PC-9 (cell line): ENCODE measurements at regions not wholly inside any gene's neighbourhood (a gene's known extent, or its start where the extent isn't known, plus 50 kb on each side); places are given as distances from the start of the nearest gene placed in this dataset.

ENCODE experiments used
- BruUV-seq: library from RNA; stranded (reverse); fragments of 400-500 nt; replicated peaks from 2 replicates; lab custom pipeline; 2021; lab: Mats Ljungman, UMichigan
- CTCF ChIA-PET: fragments of 300-600 bp; sonication (Branson Sonifier 250); formaldehyde crosslinking; loops from one replicate; lab custom pipeline; 2022; ENCODE audit warnings: antibody characterized with exemption; lab: Charles Lee
- POLR2A ChIA-PET: fragments of 300-600 bp; sonication (Branson Sonifier 250); formaldehyde crosslinking; loops from one replicate; lab custom pipeline; 2022; ENCODE audit warnings: antibody characterized with exemption; ENCODE audit not compliant: unreplicated experiment; lab: Charles Lee
- DNase-seq, 2 experiments: peaks; one replicate each; pipeline versions ENCODE4 v3.0.0 to v3.0.0-alpha.2; 2015 to 2022; ENCODE audit warnings: mixed read lengths in 1 of 2
- H2AFZ ChIP-seq: fragments of 200-600 bp; sonication (generic); 2 replicates; pipeline ENCODE4 v1.8.1; 2017; ENCODE audit warnings: antibody characterized with exemption
- H3F3A ChIP-seq: fragments of 200-600 bp; sonication (generic); 2 replicates; pipeline ENCODE4 v1.8.1; 2017; ENCODE audit warnings: antibody characterized with exemption, mild to moderate bottlenecking, low read depth; ENCODE audit not compliant: insufficient read depth
- H3K27ac ChIP-seq: fragments of 200-600 bp; sonication (generic); 2 replicates; pipeline ENCODE4 v1.6.1; 2016; ENCODE audit warnings: mixed run types
- H3K27me3 ChIP-seq: fragments of 200-600 bp; sonication (generic); 2 replicates; pipeline ENCODE4 v1.6.1; 2016; ENCODE audit warnings: low read depth, mixed run types; ENCODE audit not compliant: insufficient read depth
- H3K36me3 ChIP-seq: fragments of 200-600 bp; sonication (generic); 2 replicates; pipeline ENCODE4 v1.6.1; 2016; ENCODE audit warnings: low read depth, mixed run types
- H3K4me1 ChIP-seq: fragments of 200-600 bp; sonication (generic); replicated peaks from 2 replicates; pipeline ENCODE4 v1.6.1; 2016; ENCODE audit warnings: mixed run types; ENCODE audit not compliant: insufficient read depth
- H3K4me2 ChIP-seq: fragments of 200-600 bp; sonication (generic); 2 replicates; pipeline ENCODE4 v1.6.1; 2017; ENCODE audit warnings: mixed run types
- H3K4me3 ChIP-seq: fragments of 200-600 bp; sonication (generic); 2 replicates; pipeline ENCODE4 v1.6.1; 2016; ENCODE audit warnings: mixed run types
- H3K79me2 ChIP-seq: fragments of 200-600 bp; sonication (generic); 2 replicates; pipeline ENCODE4 v1.6.1; 2017; ENCODE audit warnings: low read depth, mixed run types
- H3K9me2 ChIP-seq: fragments of 200-600 bp; sonication (generic); 2 replicates; pipeline ENCODE4 v1.8.1; 2017; ENCODE audit warnings: mild to moderate bottlenecking; ENCODE audit not compliant: insufficient read depth
- H3K9me3 ChIP-seq: fragments of 200-600 bp; sonication (generic); 2 replicates; pipeline ENCODE4 v1.8.1; 2016; ENCODE audit warnings: low read depth; ENCODE audit not compliant: insufficient read depth
- H4K20me1 ChIP-seq: fragments of 200-600 bp; sonication (generic); 2 replicates; pipeline ENCODE4 v1.8.1; 2017; ENCODE audit not compliant: insufficient read depth
- CTCF ChIP-seq: fragments of 200-600 bp; sonication (generic); conservative IDR thresholded peaks from 2 replicates; pipeline ENCODE4 v1.6.1; 2017; ENCODE audit warnings: mixed run types, antibody characterized with exemption, mild to moderate bottlenecking, moderate library complexity
- EZH2 ChIP-seq: fragments of 200-600 bp; sonication (generic); IDR thresholded peaks from 2 replicates; pipeline ENCODE4 v1.8.0; 2017; ENCODE audit warnings: antibody characterized with exemption, low read depth
- intact Hi-C: fragments of 100-400 bp; cut with micrococcal nuclease; formaldehyde crosslinking; loops from one replicate; pipeline ENCODE4 v1.10.0; 2022; ENCODE audit not compliant: unreplicated experiment

- no peaks in the 10 kb centered on the region for H3K27me3 ChIP-seq
- H3K4me3 ChIP-seq, result no peak overlapping the region
- no peaks in the 10 kb centered on the region for H3K9me3 ChIP-seq
- no peak for DNase-seq
- ChIA-PET CTCF (no interaction called here), POLR2A (no interaction called here)
- no peak for TF ChIP-seq CTCF
- TF ChIP-seq EZH2, result no peak
- H3F3A ChIP-seq, result no peaks in the 10 kb centered on the region
- H3K4me2 ChIP-seq, result no peak overlapping the region
- no peaks in the 10 kb centered on the region for H3K4me1 ChIP-seq
- H4K20me1 ChIP-seq, result no peaks in the 10 kb centered on the region
- H3K27ac ChIP-seq, result no peak overlapping the region
- H2AFZ ChIP-seq, result no peak overlapping the region
- intact Hi-C loops, result no loop called here
- H3K79me2 ChIP-seq, result no peaks in the 10 kb centered on the region
- BruUV-seq, result no TSS peak
- no peaks in the 10 kb centered on the region for H3K36me3 ChIP-seq
- no peaks in the 10 kb centered on the region for H3K9me2 ChIP-seq
Observed at GRCh38 chr4:111492496-111492895, 652.8 kb upstream of the FAM241A start.

- no peaks in the 10 kb centered on the region for H3K9me2 ChIP-seq
- no peak for DNase-seq
- H3K4me1 ChIP-seq, result no peaks in the 10 kb centered on the region
- H3K4me2 ChIP-seq, result no peak overlapping the region
- H3F3A ChIP-seq, result no peaks in the 10 kb centered on the region
- BruUV-seq, result no TSS peak
- no peaks in the 10 kb centered on the region for H3K79me2 ChIP-seq
- H3K4me3 ChIP-seq, result no peak overlapping the region
- H2AFZ ChIP-seq, result no peak overlapping the region
- CTCF ChIA-PET, result no interaction called here
- no peaks in the 10 kb centered on the region for H3K36me3 ChIP-seq
- no peak overlapping the region for H3K27ac ChIP-seq
- H4K20me1 ChIP-seq, result no peaks in the 10 kb centered on the region
- POLR2A ChIA-PET, result no interaction called here
- intact Hi-C loops, result no loop called here
- no peaks in the 10 kb centered on the region for H3K27me3 ChIP-seq
- TF ChIP-seq CTCF (no peak), EZH2 (no peak)
- H3K9me3 ChIP-seq, result no peaks in the 10 kb centered on the region
Observed at GRCh38 chr4:111494471-111494870, 650.8 kb upstream of the FAM241A start.

GRCh38 chr4:111494971-111495370 is 650.3 kb upstream of the FAM241A start:
- Histone ChIP-seq H3K4me3 (no peak overlapping the region), H3K27ac (no peak overlapping the region), H3K9me2 (no peaks in the 10 kb centered on the region), H2AFZ (no peak overlapping the region), H3K4me2 (no peak overlapping the region), H3K36me3 (no peaks in the 10 kb centered on the region), H4K20me1 (no peaks in the 10 kb centered on the region), H3K4me1 (no peaks in the 10 kb centered on the region), H3K9me3 (no peaks in the 10 kb centered on the region), H3F3A (no peaks in the 10 kb centered on the region), H3K79me2 (no peaks in the 10 kb centered on the region), H3K27me3 (no peaks in the 10 kb centered on the region)
- TF ChIP-seq EZH2 (no peak), CTCF (no peak)
- intact Hi-C loops, result no loop called here
- CTCF ChIA-PET, result no interaction called here
- POLR2A ChIA-PET, result interaction anchor here (0.5 kb wide), 1 partner anchor 67 kb away, joined by 3 read pairs; no protein-coding TSS in a partner anchor
- no TSS peak for BruUV-seq
- no peak for DNase-seq
